ENCODE measurements at regions not wholly inside any gene's neighbourhood (a gene's known extent, or its start where the extent isn't known, plus 50 kb on each side); places are given as distances from the start of the nearest gene placed in this dataset.

DNA sequence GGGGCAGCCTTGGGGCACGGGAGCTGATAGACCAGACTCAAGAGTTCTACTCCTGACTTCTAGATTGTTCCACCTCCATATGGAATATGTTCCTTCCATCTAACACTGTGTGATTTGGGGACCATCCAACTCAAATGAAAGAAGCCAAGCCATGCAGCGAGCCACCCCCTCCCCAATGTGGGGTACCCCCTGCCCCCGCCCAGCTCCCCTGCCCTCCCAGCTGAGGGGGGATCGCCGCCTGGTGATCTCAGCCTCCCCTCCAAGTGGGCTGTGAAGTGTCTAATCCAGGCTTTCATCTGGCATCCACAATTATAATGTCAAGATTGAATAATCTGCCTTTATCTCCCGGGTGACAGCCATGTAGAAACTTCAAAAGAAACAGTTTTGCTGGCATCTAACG, 246.1 kb downstream of the RPS24 start:
- TF ChIP-seq, protein P1, sequence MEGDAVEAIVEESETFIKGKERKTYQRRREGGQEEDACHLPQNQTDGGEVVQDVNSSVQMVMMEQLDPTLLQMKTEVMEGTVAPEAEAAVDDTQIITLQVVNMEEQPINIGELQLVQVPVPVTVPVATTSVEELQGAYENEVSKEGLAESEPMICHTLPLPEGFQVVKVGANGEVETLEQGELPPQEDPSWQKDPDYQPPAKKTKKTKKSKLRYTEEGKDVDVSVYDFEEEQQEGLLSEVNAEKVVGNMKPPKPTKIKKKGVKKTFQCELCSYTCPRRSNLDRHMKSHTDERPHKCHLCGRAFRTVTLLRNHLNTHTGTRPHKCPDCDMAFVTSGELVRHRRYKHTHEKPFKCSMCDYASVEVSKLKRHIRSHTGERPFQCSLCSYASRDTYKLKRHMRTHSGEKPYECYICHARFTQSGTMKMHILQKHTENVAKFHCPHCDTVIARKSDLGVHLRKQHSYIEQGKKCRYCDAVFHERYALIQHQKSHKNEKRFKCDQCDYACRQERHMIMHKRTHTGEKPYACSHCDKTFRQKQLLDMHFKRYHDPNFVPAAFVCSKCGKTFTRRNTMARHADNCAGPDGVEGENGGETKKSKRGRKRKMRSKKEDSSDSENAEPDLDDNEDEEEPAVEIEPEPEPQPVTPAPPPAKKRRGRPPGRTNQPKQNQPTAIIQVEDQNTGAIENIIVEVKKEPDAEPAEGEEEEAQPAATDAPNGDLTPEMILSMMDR (IDR thresholded peaks at IDR 0.05), result no peak
- no peak for TF ChIP-seq POLR2A (IDR thresholded peaks at IDR 0.05)
- TF ChIP-seq POLR2AphosphoS5 (IDR thresholded peaks at IDR 0.05), result no peak
